Limb (tissue), 2 donors: ENCODE measurements at regions not wholly inside any gene's neighbourhood (a gene's known extent, or its start where the extent isn't known, plus 50 kb on each side); places are given as distances from the start of the nearest gene placed in this dataset.
A peak's percentile ranks its signal among the peaks of the same experiment; 100 is the strongest.
"Not testable (repeated sequence)": the region's sequence is repeated elsewhere in the genome, so short reads cannot be mapped to it uniquely, and the experiment has no call there.

Experiments
- DNase-seq, 2 donors: peaks; one replicate each; pipeline ENCODE4 v3.0.0-alpha.2; 2016; ENCODE audit errors: extremely low spot score in 2 of 2

GRCh38 chr7:136130511-136131303 is 153.5 kb upstream of the MTPN start:
- no peak for DNase-seq

- no peak for DNase-seq
Observed at GRCh38 chr7:136128050-136128449, 150.9 kb upstream of the MTPN start.

GRCh38 chr7:136123352-136123751 is 146.2 kb upstream of the MTPN start:
- DNase-seq = no peak

GRCh38 chr7:136122026-136122425 is 144.9 kb upstream of the MTPN start:
- DNase-seq = no peak

GRCh38 chr7:136117539-136117938 is 140.4 kb upstream of the MTPN start:
- no peak for DNase-seq

GRCh38 chr7:136116186-136116585 is 139.0 kb upstream of the MTPN start:
- no peak for DNase-seq

- DNase-seq = no peak
Observed at GRCh38 chr7:136114966-136115762, 138.0 kb upstream of the MTPN start.

- not testable (repeated sequence) for DNase-seq
Observed at GRCh38 chr7:136114467-136114866, 137.3 kb upstream of the MTPN start.

- not testable (repeated sequence) for DNase-seq
Observed at GRCh38 chr7:136109037-136109436, 131.9 kb upstream of the MTPN start.

GRCh38 chr7:136105191-136105590 is 128.0 kb upstream of the MTPN start:
- DNase-seq = no peak

- no peak for DNase-seq
Observed at GRCh38 chr7:136104269-136104603, 127.1 kb upstream of the MTPN start.

- DNase-seq = no peak
Observed at GRCh38 chr7:136103545-136104268, 126.5 kb upstream of the MTPN start.

GRCh38 chr7:136102881-136103280 is 125.7 kb upstream of the MTPN start:
- DNase-seq = no peak

- not testable (repeated sequence) for DNase-seq
Observed at GRCh38 chr7:136092714-136093113, 115.6 kb upstream of the MTPN start.

- DNase-seq = no peak
Observed at GRCh38 chr7:136087881-136088280, 110.7 kb upstream of the MTPN start.

GRCh38 chr7:136086712-136087111 is 109.6 kb upstream of the MTPN start:
- peak in 1 of 2 donors; percentile 21 for DNase-seq

GRCh38 chr7:136079934-136080333 is 102.8 kb upstream of the MTPN start:
- DNase-seq = no peak

- DNase-seq = no peak
Observed at GRCh38 chr7:136079478-136079892, 102.3 kb upstream of the MTPN start.

GRCh38 chr7:136079066-136079465 is 101.9 kb upstream of the MTPN start:
- DNase-seq = no peak

- no peak for DNase-seq
Observed at GRCh38 chr7:136078630-136079029, 101.5 kb upstream of the MTPN start.

- no peak for DNase-seq
Observed at GRCh38 chr7:136076954-136077353, 99.8 kb upstream of the MTPN start.

- DNase-seq = no peak
Observed at GRCh38 chr7:136074843-136075242, 97.7 kb upstream of the MTPN start.
